ENCODE measurements at regions not wholly inside any gene's neighbourhood (a gene's known extent, or its start where the extent isn't known, plus 50 kb on each side); places are given as distances from the start of the nearest gene placed in this dataset.

DNA sequence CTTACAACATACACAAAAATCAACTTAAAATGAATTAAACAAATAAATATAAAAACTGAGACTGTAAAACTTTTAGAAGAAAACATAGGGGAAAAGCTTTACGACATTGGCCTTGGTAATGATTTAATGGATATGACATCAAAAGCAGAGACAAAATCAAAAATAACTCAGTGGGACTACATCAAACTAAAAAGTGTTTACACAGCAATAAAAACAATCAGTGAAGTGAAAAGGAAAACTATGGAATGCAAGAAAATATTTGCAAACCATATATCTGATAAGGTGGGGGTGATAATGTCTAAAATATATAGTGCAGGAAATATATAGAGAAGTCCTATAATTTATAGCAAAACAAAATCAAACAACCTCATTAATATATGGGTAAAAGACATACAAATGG, 364.4 kb upstream of the INTU start:
- TF ChIP-seq POLR2A (IDR thresholded peaks at IDR 0.05): no peak
- TF ChIP-seq, protein P1, sequence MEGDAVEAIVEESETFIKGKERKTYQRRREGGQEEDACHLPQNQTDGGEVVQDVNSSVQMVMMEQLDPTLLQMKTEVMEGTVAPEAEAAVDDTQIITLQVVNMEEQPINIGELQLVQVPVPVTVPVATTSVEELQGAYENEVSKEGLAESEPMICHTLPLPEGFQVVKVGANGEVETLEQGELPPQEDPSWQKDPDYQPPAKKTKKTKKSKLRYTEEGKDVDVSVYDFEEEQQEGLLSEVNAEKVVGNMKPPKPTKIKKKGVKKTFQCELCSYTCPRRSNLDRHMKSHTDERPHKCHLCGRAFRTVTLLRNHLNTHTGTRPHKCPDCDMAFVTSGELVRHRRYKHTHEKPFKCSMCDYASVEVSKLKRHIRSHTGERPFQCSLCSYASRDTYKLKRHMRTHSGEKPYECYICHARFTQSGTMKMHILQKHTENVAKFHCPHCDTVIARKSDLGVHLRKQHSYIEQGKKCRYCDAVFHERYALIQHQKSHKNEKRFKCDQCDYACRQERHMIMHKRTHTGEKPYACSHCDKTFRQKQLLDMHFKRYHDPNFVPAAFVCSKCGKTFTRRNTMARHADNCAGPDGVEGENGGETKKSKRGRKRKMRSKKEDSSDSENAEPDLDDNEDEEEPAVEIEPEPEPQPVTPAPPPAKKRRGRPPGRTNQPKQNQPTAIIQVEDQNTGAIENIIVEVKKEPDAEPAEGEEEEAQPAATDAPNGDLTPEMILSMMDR (IDR thresholded peaks at IDR 0.05): no peak
- TF ChIP-seq POLR2AphosphoS5 (IDR thresholded peaks at IDR 0.05): no peak

Data from suprapubic skin (tissue), 4 donors.